ENCODE measurements at regions not wholly inside any gene's neighbourhood (a gene's known extent, or its start where the extent isn't known, plus 50 kb on each side); places are given as distances from the start of the nearest gene placed in this dataset.
A peak's percentile ranks its signal among the peaks of the same experiment; 100 is the strongest.

DNA sequence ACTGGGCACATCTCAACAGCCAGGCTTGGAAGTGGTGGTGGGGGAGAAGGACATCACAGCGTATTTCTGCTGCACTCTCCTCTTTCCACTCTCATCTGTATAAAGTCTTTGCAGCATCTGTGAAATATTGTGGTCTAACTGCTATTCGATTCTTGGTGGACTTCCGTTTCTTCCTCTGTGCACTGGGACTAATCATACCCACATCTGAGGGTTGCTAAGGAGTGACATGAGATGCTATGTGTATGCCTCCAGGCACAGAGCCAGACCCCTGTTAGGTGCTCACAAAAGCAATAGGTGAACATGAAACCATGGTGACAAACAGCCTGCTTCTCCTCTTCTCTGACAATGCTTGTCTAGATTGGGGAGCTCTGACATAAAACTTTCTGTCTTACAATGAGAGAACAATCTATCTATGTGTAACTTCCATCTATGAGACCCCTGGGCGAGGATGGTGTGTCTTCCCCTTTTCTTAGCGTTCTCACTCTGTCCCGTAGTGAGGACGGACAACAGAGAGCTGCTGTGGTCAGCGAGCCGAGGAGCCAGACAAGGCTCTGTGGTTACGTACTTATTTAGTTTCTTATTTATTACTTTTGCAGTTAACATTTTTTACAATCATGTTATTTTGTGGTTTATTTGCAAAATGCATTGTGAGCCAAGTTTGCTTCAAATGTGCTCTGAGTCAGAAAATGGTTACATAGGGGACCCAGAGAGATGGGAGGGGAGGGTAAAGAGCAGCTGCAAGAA, 196.7 kb upstream of the TPRG1 start:
- peak; percentile 1 for DNase-seq

DNA sequence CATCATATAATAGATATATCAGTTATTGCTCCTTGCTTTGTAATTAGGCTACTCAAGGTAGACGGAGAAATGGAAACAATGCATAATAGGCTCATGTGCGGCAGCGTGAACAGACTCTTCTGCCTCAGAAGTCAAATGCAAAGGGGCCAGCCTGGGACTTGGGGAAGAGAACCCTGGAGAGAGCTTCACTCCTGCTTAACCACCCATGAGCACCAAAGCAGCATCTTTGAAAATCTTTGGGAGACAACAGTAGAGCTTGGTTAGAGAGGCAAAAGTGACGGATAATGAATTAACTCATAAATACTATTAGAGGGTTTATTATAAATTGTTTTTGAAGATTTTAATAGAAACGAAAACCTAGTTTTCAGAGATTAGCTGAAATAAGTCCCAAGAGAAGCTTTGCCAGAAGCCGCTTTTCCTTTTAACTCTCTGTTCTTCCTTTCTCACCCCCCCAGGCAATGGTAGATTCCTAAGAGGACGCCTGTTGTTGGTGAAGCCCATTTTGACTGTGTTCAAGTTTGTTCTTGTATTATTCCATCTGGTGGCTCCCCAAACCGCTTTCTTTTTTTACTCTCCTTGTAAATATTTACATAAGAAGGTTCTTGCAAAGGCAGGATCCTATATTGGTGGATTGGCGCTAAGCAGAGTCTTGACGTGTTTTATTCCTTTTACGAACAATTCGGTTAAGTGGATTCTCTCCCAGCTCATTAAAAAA, 196.0 kb upstream of the TPRG1 start:
- DNase-seq, result no peak

DNA sequence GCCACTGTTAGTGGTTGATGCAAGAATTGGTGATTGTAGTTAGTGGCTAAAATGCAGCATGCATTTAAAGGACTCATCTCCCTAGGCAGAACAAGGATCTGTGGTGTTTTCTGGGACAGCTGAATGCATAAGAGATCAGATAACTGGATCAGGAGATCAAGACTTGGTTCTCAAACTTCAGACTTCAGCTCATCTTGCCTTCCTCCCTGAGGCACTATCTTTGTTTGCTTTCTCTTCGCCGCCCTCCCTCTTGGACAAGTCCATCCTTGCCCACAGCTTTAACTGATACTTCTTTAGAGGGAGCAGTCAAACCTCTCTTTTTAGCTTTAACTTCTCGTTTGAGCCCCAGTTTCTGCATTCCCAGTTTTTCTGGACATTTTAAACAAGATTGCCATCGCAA, 195.4 kb upstream of the TPRG1 start:
- DNase-seq, result no peak

DNA sequence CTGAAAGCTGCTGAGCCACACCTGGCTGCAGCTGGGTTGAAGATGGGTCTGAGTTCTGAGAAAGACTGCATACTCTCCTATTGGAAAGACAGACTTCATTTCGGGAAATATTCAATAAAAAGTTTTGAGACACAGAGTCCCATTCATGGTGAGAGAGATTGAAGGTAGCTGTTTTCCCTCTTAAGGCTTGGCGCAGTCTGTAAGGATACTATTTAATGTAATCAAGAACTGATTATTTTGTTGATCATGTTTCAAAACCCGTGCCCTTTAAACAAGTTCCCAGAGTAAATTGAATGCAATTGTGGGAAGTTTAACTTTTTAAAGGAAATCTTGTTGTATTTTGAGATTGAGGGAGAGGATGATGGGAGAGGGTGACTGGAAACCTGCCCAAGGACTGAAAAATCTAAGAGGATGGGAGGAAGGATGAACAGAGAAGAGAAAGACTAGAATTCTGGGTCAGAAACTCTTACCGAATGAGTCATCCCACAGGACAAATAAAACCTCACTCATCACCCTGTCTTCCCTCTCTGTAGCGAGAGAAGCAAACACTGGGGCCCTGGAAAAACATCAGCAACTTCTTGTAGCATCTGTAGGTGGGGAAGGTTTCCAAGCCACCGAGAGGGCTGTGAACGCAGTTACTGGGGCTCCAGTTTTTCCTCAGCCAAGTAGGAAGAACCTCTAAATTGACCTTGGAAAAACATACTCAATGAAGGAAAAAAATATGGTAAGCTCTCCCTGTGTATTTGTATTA, 193.2 kb upstream of the TPRG1 start:
- no peak for DNase-seq

DNA sequence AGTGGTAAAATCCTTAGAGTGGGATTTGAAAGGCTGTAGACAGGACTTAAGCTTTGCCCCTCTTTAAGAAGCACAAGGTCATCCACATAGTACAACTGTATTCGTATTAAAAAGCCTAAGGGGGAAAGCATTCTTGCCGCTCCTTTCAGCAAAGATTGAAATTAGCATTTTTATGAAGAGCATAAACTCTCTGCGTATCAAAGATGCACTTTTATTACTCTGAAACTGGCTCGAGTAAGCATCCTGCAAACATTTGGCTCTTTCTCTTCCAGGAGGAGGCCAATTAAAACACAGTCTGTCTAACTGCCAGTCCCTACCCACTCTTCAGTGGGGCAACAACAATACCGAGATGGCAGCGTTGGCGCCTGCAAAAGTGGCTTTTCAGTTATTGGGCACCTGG, 192.5 kb upstream of the TPRG1 start:
- DNase-seq, result no peak

DNA sequence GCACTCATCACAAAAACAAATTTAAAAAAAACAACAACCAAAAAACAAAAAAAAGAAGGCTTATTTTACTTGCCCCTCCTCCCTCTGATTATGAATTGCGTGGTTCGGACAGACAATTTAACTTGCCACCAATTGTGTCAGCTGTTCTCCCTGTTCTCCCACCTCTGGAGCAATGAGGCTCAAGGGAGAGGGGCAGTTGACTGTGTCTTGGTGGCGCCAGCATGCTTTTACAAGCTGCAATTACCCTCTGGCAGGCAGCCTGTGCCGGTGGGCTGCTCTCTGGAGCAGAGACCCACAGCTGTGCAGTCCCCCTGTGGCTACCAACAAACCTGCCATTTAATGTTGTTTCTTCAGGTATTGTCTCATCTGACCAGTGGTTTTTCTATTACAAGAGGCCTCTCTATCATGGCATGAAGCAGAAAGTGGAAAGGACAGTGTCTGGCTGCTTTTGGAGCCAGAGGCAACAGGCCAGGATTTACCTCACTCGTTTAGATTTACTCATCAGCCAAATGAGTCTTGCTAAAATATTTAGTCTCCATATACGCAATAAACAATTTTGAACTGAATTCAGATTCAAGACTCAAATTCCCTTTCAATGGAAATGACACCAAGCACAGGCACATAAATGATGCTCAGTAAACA, 192.0 kb upstream of the TPRG1 start:
- no peak for DNase-seq

DNA sequence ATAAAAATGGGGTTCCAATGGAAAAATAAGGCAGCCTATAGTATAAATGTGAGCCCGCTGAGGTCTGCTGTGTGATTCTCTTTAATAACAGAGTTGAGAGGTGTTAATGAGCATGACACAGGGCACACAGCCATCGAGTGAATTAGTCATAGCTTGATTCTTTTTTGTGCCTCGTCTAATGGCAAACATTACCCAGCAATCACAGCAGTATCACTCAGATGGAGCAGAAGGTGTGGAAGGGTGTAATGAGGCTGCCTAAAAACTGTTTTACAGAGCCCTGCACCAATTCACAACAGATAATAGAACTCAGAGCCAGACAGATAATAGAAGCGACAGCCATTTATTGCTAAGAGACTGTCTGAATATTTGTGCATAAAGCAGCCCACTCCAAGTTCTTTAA, 178.6 kb upstream of the TPRG1 start:
- no peak for DNase-seq

DNA sequence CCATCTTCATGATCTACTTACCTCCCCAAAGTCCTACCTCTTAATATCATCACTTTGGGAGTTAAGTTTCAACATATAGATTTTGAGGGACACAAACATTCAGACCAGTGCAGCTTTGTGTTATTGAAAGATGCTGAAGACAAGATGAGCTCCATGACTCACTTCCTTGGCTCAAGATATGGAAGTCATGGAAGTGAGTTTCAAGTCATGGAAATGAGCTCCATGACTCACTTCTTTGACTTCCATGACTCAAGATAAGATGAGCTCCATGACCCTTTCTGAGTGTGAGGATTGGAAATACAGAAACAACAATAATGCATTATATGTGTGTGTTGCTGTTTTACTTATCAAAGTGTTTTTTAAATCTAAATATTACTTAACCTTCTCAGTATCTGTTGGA, 170.2 kb upstream of the TPRG1 start:
- no peak for DNase-seq

DNA sequence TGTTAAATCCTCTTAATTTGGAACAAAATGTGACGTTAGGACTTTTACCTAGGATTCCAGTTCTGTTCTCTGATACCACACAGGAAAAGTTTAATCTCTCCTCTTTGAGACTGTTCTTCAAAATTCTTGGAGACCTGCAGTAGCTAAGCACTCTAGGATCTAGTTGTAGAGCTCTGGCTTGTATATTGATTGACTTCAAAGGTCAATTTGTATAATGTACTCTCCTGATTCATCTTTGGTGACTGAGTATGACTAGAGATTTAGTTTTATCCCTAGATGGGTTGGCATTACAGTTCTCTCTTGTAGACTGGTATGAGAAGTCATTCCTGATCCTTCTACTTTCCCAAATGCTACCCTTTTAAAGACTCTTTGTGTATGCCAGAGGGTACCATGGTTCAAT, 168.4 kb upstream of the TPRG1 start:
- DNase-seq, result no peak

DNA sequence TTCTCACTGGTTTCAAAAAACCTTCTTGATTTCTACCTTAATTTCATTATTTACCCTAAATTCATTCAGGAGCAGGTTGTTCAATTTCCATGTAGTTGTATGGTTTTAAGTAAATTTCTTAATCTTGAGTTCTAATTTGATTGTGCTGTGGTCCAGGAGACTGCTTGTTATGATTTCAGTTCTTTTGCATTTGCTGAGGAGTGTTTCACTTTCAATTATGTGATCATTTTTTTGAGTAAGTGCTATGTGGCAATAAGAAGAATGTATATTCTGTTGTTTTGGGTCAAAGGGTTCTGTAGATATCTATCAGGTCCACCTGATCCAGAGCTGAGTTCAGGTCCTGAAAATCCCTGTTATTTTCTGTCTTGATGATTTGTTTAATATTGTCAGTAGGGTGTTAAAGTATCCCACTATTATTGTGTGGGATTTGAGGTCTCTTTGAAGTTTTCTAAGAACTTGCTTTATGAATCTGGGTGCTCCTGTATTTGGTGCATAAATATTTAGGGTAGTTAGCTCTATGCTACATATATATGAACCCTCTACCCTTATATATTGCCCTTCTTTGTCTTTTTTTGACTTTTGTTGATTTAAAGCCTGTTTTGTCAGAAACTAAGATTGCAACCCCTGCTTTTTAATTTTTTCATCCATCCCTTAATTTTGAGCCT, 158.4 kb upstream of the TPRG1 start:
- no peak for DNase-seq

DNA sequence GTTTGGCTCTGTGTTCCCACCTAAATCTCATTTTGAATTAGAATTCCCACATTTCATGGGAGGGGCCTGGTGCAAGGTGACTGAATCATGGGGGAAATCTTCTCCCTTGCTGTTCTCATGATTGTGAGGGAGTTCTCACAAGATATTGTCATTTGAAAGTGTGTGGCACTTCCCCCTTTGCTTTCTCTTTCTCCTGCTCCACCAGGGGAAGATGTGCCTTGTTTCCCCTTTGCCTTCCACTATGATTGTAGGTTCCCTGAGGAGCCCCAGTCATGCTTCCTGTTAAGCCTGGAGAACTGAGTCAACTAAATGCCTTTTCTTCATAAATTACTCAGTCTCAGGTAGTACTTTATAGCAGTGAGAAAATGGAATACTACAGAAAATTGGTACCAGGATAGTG, 157.2 kb upstream of the TPRG1 start:
- no peak for DNase-seq

DNA sequence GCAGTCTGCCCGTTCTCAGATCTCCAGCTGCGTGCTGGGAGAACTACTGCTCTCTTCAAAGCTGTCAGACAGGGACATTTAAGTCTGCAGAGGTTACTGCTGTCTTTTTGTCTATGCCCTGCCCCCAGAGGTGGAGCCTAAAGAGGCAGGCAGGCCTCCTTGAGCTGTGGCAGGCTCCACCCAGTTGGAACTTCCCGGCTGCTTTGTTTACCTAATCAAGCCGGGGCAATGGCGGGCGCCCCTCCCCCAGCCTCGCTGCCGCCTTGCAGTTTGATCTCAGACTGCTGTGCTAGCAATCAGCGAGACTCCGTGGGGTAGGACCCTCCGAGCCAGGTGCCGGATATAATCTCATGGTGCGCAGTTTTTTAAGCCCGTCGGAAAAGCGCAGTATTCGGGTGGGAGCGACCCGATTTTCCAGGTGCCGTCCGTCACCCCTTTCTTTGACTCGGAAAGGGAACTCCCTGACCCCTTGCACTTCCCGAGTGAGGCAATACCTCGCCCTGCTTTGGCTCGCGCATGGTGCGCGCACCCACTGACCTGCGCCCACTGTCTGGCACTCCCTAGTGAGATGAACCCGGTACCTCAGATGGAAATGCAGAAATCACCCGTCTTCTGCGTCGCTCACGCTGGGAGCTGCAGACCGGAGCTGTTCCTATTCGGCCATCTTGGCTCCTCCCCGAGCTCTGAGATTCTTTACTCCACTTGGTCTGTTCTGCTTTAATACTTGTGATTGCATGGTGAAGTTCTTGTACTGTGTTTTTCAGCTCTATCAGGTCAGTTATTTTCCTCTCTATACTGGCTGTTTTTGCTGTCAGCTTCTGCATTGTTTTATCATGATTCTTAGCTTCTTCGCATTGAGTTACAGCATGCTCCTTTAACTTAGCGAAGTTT, 148.9 kb upstream of the TPRG1 start:
- DNase-seq, result peak; percentile 16

DNA sequence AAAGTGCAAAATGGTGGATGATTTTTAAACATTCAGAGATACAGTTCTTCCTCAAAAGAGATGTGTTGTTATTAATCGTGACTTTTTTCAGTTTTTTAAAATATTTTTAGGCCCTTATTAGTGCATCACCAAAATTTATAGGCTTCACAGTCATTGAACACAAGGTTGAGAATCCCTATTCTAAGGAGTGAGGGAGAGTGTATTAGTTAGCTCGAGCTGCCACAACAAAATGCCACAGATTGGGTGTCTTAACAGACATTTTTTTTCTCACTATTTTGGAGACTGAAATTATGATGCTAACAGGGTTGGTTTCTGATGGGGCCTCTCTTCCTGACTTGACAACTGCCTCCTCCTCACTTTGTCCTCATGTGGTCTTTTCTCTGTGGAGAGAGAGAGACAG, 145.9 kb upstream of the TPRG1 start:
- no peak for DNase-seq

DNA sequence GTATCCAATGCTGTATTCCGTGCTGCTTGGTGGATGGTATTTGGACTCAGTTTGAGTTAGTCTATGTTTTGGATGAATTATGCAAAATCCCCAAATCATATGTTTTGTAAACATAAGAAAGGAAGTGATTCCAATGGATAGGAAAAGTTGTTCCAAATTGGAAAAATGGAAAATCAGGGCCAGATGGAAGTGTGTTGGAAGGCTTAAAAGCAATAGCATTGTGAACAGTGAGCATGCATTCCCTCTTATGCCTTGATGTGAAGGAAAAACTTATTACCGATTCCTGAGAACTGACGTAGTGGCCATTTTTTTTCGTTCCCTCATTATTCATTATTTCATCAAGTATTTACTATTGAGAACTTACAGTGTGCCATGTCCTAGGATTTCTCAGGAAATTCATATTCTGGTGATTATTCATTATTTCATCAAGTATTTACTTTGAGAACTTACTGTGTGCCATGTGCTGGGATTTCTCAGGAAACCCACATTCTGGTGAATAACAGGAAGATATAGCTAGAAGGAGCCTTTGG, 144.1 kb upstream of the TPRG1 start:
- no peak for DNase-seq

DNA sequence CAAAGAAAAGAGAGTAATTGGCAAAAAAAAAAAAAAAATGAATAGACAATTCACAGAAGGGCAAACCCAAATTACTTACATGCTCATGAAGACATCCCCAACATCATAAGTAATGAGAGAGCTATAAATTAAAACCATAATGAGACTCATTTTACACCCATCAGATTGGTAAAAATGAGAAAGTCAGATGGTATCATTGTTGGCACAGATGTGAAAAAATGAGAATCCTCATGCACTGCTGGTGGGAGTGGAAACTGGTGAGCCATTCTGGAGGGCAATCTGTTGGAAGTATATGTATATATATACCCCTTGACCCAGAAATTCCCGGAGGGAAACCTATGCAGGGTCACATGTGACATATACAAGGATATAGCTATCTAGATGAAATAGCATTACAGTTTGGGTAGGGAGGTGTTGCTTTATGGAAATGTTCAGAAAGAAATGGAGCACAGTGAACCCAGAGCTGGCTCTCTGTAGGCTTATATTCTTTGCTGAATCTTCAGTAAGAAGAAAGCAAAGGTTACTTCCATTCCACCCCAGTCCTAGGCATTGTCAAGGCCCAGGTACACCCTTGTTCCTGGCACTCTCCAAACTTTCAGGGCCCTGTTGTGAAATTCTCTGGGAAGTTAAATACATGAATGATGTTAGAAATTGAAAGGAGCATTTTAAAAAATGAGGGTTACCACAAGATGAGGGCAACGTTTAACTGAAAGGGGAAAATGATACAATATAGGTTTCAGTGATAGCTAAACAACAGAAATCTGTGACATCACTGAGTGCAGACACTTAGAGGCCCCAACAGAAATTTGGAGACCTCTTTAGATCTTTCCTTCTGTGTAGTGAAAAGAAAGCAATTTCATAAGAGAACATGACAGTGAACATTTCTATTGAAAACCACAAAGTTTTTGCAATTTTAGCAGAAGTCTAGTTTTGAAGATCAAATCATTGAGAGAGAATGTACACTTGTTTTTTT, 132.7 kb upstream of the TPRG1 start:
- DNase-seq, result no peak

DNA sequence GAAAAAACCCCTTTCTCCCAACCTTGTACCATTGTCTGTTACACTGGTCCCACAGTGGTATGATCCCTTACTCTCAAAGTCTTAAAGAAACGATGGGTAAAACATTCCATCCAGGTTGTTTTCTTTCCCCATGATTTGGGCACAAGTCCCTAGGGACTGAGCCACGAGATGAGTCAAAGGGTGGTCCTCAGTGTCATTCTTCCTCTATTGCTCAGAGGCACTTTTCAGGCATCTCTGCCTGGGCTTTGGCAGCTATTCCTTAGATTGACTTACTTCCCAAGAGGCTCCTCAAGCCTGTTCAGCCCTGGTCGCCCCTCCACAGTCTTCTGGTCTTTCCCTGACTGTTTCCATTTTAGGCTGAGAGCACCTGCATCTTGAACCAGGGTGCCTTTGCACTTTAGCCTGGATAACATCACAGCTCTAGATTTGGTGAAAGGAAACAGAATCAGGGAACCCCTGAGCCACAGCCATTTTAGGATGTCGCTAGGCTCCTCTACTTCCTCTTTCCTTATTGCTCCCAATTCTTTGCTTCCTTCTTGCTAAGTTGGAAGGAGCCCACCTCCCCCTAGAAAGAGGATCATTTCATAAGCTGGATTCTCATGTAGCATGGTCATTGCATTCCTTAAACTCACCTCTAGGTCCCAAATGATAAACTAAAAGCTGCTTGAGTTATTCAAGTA, 131.0 kb upstream of the TPRG1 start:
- no peak for DNase-seq

DNA sequence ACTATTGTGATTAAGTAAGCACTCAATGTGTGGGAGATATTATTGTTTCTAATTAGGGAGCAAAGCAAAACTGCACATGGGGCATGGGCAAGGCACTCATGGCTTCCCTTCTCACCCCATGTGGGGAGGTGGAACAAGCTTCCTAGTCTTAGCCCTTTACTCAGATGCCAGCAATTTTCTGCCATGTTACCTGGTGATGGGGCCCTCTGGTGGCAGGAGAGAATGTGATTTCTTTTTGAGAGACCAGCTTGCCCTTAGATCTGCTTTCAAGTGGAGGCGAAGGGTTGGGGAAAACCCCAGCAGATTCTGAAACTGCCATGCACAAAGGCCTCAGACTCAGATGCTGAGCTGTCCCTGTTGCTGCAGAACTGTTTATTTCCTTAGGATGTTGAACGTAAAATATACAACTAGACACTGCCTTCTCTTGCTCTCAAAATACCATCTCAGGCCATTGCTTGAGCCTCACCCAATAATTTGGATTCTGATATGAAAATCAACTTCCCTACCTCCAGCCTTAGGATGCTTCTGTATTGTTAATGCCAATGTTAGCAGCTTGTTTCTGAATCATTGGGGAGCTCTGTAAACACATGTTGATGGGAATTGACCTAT, 130.2 kb upstream of the TPRG1 start:
- peak; percentile 13 for DNase-seq

DNA sequence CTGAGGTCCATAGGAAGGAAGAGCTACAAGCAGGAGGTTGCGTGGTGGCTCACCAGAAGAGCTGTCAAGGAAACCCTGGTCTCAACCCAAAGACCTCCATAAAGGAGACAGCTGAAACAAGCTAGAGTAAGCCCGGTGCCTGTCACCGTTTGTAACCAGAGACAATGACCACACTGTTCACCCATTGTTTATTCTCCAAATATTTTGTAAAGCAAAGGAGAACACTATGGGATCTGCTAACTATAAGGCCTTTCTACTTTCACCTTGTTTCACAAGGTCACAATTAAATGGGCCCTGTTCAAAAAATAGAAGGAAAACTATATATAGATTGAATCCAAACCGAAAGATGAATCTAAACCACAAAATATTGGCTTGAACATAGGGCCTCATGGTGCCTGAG, 128.9 kb upstream of the TPRG1 start:
- no peak for DNase-seq
